ENCODE measurements at regions not wholly inside any gene's neighbourhood (a gene's known extent, or its start where the extent isn't known, plus 50 kb on each side); places are given as distances from the start of the nearest gene placed in this dataset.

- TF ChIP-seq ZFX (IDR thresholded peaks at IDR 0.05), result no peak
- TF ChIP-seq CTCF (conservative IDR thresholded peaks at IDR 0.05), result no peak
- no peak overlapping the region for H3K27ac ChIP-seq
Measured at GRCh38 chr10:56258991-56259390, 102.1 kb downstream of the ZWINT start.

GRCh38 chr10:56258378-56258777 lies 102.7 kb downstream of the ZWINT start:
- TF ChIP-seq ZFX (IDR thresholded peaks at IDR 0.05) (no peak), CTCF (conservative IDR thresholded peaks at IDR 0.05) (no peak)
- H3K27ac ChIP-seq, result no peak overlapping the region

GRCh38 chr10:56255298-56255697 lies 105.8 kb downstream of the ZWINT start:
- H3K27ac ChIP-seq, result no peak overlapping the region
- TF ChIP-seq CTCF (conservative IDR thresholded peaks at IDR 0.05) (no peak), ZFX (IDR thresholded peaks at IDR 0.05) (no peak)

GRCh38 chr10:56240471-56240870 lies 120.6 kb downstream of the ZWINT start:
- no peak overlapping the region for H3K27ac ChIP-seq
- TF ChIP-seq ZFX (IDR thresholded peaks at IDR 0.05) (no peak), CTCF (conservative IDR thresholded peaks at IDR 0.05) (no peak)

GRCh38 chr10:56231436-56231835 lies 129.6 kb downstream of the ZWINT start:
- no peak overlapping the region for H3K27ac ChIP-seq
- no peak for TF ChIP-seq CTCF (conservative IDR thresholded peaks at IDR 0.05)
- no peak for TF ChIP-seq ZFX (IDR thresholded peaks at IDR 0.05)

GRCh38 chr10:56222237-56222636 lies 138.8 kb downstream of the ZWINT start:
- H3K27ac ChIP-seq, result no peak overlapping the region
- no peak for TF ChIP-seq CTCF (conservative IDR thresholded peaks at IDR 0.05)
- no peak for TF ChIP-seq ZFX (IDR thresholded peaks at IDR 0.05)

GRCh38 chr10:56212951-56213350 lies 148.1 kb downstream of the ZWINT start:
- H3K27ac ChIP-seq, result no peak overlapping the region
- no peak for TF ChIP-seq ZFX (IDR thresholded peaks at IDR 0.05)
- no peak for TF ChIP-seq CTCF (conservative IDR thresholded peaks at IDR 0.05)

Data from C4-2B (cell line).